ENCODE measurements at regions not wholly inside any gene's neighbourhood (a gene's known extent, or its start where the extent isn't known, plus 50 kb on each side); places are given as distances from the start of the nearest gene placed in this dataset.

DNA sequence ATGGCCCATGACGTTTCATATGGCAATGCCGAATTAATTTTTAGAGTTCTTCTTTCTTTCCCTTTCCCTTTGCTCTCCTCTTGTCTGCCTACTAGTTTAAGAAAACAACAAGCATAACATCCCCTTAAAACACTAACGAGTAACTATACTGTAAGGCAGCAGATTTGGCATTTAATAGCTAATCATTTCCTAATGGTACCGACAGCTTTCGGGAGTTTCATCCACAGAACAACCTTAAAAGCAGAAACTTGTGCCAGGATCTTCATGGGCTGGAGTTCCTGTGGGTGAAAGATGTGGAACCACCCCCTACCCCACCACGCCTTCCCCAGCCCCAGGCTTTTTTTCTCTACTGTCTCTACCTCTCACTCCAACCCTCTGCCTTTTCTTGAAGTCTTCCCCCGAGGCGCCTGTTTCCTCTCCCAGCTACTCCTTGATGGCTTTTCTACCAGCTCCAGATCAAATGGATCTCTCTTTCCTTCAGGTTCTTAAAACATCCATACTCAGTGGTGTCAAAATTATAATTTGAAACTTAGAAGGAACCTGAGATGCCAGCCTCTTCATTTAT lies 319.5 kb downstream of the PIK3R1 start:
- no peak for DNase-seq (ENCODE audit: low read depth in 2 of 2)

DNA sequence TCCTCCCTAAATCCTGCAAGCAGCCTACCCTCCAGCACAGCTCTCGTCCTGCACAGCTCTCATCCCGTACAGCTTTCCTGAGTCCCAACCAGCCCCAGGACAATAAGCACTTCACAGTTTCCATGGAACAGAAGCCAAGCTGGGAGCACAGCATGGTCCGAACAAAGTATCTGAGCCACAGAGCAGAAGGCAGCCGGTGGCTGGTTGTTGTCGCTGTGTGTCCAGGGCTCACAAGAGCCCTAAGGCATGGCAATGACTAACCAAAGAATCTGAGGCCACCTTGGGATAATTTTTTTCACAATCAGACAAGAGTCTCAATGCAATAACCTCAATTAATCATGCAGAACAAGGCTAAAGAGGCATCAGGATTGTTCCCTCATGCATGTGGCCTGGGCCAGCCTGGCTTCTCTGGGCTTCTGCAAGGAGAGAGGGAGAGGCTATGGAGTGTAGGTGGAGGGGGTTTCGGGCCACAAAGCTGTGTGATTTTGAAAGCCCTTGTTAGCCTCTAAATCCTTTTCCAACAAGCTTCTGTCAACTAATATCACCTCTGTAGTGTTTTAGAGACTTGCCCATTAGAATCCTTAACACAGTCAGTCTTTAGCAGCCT lies 323.4 kb downstream of the PIK3R1 start:
- DNase-seq (ENCODE audit: low read depth in 2 of 2) = no peak

DNA sequence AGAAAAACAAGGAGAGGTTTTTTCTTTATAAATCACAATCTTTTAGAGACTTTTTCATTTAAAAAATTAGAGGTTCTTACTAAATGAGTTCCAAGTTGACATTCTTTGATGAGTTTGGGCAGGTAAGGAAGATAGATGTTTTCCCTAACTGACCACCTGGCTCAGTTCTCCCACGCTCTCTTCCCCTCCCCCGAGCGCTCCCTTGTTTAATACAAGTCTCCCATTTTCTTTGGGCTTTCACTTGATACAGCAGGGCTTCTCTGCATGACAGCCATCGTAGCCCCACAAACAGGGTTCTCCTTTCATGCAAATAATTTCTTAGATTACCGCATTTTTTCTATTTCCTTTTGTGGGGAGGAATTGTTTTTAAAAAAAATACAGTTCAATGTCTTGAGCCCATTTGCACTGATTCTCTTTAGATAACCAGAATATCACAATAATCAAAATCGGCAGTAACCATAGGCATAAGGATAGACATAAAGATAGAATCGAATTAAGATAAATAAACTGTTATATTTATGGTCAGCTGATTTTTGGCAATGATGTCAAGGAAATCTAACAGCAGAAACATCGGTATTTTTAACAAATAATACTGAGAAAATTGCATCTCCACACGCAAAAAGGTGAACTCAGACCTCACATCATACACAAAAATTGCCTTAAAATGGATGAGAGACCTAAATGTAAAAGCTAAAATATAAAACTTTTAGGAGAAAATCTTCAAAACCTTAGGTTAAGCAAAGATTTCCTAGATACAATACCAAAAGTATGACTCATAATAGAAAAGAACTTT lies 325.4 kb downstream of the PIK3R1 start:
- DNase-seq (ENCODE audit: low read depth in 2 of 2) = no peak

DNA sequence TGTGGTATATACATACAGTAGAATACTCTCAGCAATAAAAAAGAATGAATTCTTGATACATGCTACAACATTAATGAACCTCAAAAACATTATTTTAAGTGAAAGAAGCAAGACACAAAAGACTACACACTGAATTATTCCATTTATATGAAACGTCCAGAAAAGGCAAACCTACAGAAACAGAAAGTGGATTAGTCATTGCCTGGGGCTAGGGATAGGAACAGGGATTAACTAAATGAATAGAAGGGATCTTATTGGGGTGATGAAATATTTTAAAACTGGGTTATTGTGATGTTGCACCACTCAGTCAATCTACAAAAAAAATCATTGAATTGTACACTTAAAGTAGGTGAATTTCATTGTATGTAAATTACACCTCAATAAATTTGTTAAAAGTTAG lies 326.7 kb downstream of the PIK3R1 start:
- no peak for DNase-seq (ENCODE audit: low read depth in 2 of 2)

DNA sequence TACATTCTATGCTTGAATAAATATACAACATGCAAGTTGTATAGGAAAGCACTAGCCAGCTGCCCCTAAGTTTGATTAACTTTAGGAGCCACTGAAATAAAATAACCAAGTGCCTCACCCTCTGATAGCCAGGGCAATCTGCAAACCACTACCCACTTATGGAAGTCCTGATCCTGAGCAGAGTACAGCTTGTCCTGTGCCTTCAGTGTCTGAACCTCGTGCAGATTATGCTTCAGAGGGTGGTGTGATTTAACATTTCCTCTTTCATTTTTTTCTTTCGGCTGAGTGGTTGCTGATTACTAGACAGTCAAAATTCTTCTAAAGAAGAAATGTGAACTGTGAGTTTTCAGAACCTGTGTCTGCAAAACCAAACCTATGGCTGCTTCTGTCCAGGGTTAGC lies 327.7 kb downstream of the PIK3R1 start:
- DNase-seq (ENCODE audit: low read depth in 2 of 2) = no peak

DNA sequence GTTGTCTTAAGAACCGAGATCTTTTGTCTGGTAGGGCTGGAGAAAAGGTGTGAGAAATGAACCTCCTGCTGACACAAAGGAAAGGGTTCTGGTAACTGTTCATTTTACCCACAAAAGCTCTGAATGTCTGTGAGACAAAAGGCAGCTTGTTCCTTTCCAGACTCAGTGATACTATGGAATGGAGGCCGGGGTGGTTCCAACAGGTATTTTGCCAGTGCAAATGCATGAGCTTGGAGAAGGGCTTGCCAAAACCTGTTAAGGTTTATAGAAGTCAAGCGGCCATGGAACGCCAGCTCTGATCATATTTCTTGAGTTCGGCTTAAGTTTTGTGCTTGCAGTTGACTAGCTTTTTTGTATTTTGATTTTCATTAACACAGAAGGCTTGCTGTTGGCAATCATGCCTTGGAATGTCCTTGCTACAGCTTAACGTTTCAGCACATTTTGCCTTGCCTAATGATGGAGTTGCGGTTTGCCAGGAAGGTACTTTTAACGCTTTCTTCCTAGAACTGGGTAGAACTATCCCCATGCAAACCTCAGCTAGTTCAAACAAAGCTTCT lies 328.6 kb downstream of the PIK3R1 start:
- DNase-seq (ENCODE audit: low read depth in 2 of 2) = no peak

DNA sequence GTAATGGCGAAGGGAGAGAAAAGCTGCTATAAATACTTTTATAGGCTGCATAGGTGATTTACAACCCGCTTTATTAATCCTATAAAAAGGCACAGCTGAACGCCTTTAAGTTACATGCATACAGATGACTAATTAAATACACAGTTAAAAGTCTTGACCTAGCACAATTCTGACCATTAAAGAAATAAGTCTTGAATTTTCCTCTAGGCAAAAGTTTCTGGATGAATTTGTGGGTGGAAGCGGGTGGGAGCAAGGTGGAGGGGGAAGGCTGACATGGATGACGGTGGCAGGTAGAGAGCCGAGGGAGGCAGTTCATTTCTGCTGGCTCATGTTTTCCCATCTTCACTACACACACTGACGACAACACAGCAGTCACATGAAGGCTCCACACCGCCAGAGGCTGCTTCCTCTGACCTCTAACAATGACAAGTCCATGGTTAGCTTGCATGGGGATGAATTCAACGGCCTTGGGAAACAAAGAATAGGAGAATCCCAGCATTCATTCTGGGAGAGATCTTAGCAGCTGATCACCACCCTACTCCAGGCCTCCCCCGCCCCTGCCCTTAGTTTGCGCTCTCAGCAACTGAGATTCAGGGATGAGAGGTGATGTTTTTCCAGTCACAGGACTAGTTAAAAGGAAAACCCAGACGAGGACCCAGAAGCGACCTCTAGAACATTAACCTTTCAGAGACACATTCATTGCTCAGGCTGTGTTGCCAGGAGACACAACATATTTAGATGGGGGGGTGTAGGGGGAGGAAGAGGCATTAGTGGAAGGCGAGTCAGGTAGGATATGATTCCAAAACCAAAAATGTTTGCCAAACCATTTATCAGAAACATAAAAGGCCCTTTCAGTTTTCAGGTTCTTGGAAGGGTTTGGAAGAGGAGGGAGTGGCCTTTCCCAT lies 329.3 kb downstream of the PIK3R1 start:
- no peak for DNase-seq (ENCODE audit: low read depth in 2 of 2)

DNA sequence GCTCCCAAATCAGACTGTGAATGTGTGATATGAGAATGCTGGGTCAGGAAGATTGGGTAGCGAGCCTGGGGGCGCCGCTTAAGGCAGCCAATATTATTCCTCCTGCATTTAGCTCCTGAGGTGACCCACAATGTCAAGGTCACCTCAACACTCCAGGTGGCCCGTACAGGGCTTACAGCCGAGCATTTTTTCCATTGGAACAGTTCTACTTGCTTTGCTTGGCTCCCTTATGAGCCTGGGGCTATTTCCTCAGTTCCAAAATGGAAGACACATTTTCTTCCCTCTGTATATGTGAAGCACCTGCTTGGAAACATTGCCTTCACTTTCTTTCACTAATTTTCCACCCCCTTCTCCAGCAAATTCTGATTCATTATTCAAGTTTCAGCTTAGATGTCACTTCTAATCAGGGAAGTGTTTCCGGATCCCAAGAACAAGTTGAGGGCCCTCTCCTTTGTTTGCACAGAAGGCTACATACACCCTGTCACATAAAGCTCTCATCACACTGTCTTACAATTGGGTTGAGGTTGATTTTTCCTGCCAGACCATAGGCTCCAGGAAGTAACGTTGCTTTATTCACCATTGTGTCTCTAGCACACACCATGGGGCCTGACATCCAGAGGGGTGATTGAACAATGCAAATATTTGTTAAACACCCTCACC lies 330.2 kb downstream of the PIK3R1 start:
- DNase-seq (ENCODE audit: low read depth in 2 of 2) = no peak

DNA sequence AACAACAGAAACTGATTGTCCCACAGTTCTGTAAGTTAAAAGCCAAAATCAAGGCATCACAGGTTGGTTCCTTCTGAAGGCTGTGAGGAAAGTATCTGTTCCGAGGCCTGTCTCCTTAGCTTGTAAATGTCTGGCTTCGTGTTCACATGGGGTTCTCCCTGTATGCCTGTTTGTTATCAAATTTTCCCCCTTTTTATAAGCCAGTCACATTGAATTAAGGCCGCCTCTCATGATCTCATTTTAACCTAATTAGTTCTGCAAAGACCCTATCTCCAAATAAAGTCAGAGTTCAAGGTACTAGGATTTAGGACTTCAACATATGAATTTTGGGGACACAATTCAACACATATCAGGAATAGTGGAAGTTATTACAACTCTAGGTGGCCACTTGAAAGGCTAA lies 331.5 kb downstream of the PIK3R1 start:
- no peak for DNase-seq (ENCODE audit: low read depth in 2 of 2)

DNA sequence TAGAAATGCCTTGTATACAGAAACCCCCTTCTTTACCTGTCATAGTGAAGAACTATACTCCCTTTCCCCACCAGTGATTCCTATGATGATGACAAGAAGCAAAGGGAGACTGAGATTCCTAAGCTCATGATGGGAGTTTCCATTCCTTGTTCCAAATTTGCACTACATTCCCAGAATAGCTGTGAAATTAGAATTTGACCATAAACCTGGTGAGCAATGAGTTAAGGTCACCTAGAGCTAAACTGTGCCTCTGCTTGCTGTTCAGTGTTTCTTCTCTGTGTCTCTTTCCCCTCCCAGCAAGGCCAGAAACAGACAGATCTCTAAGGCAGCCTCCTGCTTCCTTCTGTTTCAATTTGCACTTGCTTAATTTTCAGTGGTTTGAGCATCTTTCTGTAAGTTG lies 332.1 kb downstream of the PIK3R1 start:
- DNase-seq (ENCODE audit: low read depth in 2 of 2) = no peak

DNA sequence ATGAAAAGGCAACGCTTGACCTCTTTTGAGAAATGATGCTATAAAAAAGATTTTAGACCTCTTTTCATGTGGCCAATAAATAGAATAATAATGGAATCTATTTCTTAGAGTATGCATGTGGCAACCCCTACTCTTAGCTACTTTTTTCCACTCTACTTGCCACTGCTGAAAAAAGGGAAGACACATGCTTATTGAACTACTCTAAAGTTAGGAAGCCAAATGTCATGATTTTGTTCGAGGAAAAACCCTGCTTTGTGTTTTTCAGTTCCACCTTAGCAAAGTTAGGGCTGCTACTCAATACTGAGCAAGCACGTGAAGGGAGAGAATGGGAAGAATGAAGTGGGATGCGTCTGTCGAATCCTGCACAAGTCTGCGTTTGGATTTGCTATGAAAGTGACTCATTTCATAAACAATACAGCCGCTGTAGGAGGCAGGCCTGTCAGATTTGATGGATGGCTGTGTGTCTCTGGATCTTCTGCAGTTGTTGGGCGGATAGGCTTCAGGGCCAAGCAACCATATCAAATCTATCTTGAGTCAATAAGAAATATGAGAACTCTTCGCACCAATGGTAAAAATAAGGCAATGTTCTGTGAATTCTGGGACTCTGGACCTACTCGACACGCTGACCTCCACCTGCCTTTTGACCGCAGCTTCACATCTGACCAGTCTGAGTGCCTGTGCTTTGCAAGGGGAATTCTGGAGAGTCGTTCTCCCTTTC lies 333.6 kb downstream of the PIK3R1 start:
- no peak for DNase-seq (ENCODE audit: low read depth in 2 of 2)

DNA sequence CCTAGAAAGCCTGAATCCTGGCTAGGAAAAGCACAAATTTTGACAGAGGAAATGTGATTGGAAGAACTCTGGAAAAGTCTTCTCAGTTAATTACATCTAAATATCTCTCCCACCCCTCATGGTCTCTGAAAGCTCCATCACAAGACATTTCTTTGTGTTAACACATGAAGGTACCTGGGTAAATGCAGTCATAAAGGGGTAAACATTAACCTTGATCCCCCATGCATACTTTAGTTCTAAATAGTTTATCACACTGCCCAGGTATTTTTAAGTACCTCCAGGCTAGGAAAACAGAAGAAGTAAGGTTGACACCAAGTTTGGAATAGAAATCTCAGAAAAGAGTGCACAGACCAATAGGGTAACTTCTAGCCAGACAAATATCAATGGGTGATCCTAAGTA lies 334.5 kb downstream of the PIK3R1 start:
- DNase-seq (ENCODE audit: low read depth in 2 of 2) = no peak

DNA sequence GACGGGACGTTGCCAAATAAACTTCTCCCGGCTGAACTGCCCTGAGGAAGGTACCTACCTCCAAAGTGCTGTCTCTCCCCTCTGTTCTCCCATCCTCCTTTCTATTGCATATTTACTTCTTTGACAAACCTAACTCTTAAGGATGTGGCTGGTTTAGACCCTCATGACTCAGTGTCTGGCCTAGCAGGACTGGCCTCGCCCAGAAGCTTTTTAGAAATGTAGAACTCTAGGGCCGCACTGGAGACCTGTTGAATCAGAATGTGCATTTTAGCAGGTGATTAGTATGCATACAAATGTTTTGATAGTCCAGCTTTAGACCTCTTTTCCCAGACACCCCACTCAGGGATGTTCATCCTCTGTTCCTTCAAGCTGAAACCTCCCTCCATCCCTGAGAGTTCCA lies 335.9 kb downstream of the PIK3R1 start:
- no peak for DNase-seq (ENCODE audit: low read depth in 2 of 2)

DNA sequence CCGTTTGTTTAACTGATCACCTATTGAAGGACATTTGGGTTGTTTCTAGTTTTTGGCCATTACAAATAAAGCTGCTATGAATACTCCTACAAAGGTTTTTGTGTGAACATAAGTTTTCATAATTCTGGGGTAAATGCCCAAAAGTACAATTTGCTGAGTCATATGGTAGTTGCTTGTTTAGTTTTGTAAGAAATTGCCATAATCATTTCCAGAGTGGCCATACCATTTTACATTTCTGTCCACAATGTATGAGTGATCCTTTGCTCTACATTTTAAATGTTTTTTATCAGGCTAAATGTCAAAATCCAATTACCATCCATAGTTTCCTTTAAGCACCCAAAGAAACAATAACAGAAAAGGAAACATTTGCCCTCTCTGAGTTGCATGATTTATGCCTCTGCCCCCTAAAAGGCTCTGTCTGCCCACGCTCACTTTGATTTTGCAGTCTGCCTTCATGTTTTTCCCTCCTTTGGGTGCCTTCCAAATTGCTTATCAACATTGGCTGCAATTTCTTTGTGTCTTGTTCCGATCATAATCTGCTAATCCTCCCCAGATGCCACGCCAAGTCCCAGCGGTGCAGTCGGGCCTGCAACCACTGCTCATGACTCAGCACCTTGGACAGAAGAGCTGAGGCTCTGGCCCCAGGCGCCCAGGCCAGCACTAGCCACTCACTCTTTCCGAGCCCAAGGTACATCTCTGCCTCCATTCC lies 339.2 kb downstream of the PIK3R1 start:
- no peak for DNase-seq (ENCODE audit: low read depth in 2 of 2)

DNA sequence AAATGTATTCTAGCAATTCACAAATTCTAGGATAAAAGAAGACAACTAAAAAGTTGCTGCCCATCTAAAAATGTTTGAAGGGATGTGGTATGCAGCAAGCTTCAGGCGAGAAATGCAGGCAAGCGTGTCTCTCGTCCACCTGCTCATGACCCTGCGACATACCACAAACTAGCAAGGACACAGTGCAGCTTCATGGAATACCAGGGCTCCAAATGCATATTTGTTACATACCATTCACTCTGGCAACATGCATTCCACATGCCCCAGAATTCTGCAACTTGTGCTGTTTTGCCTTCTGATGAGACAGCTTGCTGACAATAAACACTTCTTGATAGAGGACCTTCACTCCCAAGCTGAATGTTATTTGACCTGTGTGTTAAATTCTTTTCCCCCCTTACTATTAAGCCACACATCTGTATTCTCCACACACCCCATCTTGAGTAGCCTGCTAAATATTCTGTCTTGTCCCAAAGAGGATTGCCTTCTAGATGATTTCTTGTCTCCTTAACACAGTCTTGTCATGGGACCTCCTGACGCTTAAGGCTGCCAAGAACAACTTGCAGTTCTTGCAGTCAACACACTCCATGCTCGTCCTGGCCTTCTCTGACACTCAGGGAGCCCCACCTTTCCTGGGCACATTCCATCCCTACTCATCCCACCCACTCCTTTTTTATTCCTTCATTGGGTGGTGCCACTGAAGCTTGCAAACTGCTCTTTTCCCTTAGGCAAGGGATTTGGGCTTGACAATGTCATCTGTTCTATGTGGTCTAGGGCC lies 340.5 kb downstream of the PIK3R1 start:
- DNase-seq (ENCODE audit: low read depth in 2 of 2) = no peak

DNA sequence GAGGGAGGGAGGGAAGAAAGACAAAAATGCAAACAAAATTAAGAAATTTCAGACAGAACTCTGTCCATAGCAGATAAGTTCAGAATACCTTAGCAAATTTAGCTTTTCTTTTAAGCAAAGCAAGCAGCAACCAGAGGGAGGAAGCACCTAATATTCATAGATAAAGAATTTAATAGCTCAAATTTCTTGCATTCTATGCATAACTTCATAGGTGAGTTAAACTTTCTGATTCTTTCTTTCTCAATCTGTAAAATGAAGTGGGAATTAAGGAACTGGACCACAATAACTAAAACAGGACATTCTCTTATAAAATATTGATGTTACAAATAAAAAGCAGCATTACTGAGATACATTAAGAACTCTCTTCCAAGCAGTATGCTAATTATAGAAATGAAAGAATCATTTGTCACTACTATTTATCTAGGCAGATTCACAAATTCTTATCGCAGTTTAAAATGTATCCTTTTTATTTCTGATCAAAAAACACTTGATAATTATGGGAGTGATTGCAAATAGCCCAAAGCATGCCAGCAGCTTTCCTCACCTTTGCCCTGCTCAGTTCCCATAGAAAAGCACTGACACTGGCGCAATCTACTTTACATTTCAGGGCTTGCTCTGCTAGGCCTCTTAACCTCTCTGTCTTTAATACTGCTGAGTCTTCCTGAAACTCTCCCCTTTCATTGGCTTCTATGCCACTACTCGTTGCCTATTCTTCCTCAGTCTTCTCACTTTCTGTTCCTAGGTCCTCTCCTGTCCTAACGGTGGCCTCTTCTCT lies 341.8 kb downstream of the PIK3R1 start:
- DNase-seq (ENCODE audit: low read depth in 2 of 2) = no peak

DNA sequence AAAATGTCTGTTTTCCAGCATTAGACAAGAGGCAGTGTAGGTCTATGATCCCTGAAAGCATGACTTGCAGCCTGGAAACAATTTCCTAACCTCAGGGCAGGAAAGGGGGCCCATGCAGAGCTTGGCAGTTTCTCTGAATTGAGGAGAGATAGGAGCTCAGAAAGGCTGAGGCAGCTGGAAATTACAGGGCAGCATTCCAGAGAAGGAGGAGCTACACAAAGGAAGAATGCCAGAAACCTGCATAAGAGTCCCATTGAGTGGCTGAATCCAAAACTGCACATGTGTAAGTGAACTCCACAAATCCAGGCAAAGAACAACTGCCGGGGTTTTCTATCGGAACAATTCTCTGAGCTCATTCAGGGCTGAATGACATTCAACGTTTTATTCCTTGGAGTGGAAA lies 346.8 kb downstream of the PIK3R1 start:
- no peak for DNase-seq (ENCODE audit: low read depth in 2 of 2)

DNA sequence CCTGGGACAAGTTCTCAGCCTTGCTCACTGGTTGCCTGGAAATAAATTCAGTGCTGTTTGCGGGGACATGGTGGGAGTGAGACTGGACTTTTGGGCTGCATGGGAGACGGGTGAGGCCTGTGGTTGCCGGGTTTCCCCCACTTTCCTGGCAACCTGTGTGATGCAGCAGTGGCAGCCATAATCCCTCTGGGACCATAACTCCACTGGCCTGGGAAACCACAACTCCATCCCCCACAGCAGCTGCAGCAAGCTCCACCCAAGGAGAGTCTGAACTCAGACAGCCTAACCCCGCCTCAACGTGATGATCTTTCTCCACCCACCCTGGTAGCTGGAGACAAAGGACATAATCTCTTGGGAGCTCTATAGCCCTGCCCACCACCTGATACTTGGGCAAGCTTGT lies 349.9 kb downstream of the PIK3R1 start:
- DNase-seq (ENCODE audit: low read depth in 2 of 2) = no peak

DNA sequence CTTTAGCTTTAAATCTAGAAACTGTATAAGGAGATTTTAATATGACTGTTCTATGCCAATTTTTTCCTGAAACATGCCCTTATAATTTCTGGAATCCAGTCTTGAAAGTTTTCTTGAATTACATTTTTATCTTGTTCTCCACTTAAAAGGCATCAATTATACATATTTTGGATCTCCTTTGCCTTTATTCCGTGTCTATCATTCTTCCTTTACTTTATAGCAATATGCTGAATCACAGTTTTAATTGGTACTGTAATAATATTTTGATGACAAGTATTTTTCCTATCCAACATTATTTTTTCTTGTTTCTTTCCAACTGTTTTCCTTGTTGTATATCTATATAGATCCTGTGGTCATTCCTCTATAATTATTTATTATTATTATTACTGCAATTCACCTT lies 361.2 kb downstream of the PIK3R1 start:
- no peak for DNase-seq (ENCODE audit: low read depth in 2 of 2)

Data from stimulated activated CD8-positive, alpha-beta memory T cell treated with anti-CD3 and anti-CD28 coated beads, Interleukin-15, amount 100 ng/mL, for 4 hours (primary cell).